GM12891 (cell line): ENCODE measurements at regions not wholly inside any gene's neighbourhood (a gene's known extent, or its start where the extent isn't known, plus 50 kb on each side); places are given as distances from the start of the nearest gene placed in this dataset.

Experiments used
- DNase-seq: peaks from one replicate; pipeline ENCODE4 v3.0.0; 2011; ENCODE audit warnings: low spot score; ENCODE audit not compliant: insufficient read length
- FAIRE-seq: peaks from 2 replicates; lab custom pipeline; 2011; peaks lifted over from hg19 to GRCh38; lab: Jason Lieb, UNC
- PAX5 ChIP-seq: IDR thresholded peaks from 2 replicates; pipeline ENCODE4 v1.6.1; 2011; ENCODE audit warnings: low read length, moderate library complexity, mild to moderate bottlenecking; ENCODE audit not compliant: insufficient read depth, severe bottlenecking
- POLR2A ChIP-seq: IDR thresholded peaks from 2 replicates; pipeline ENCODE4 v1.6.1; 2011; ENCODE audit warnings: low read depth, low read length, control low read depth
- POLR2AphosphoS5 ChIP-seq: IDR thresholded peaks from 2 replicates; pipeline ENCODE4 v1.6.1; 2011; ENCODE audit warnings: low read depth, low read length, control low read depth
- POU2F2 ChIP-seq: IDR thresholded peaks from 2 replicates; pipeline ENCODE4 v1.6.1; 2011; ENCODE audit warnings: low read depth, mild to moderate bottlenecking, control low read depth, low read length, moderate library complexity
- SPI1 ChIP-seq: IDR thresholded peaks from 2 replicates; pipeline ENCODE4 v1.6.1; 2011; ENCODE audit warnings: low read depth, low read length, control low read depth
- TAF1 ChIP-seq: IDR thresholded peaks from 2 replicates; pipeline ENCODE4 v1.6.1; 2011; ENCODE audit warnings: low read depth, low read length, control low read depth

DNA sequence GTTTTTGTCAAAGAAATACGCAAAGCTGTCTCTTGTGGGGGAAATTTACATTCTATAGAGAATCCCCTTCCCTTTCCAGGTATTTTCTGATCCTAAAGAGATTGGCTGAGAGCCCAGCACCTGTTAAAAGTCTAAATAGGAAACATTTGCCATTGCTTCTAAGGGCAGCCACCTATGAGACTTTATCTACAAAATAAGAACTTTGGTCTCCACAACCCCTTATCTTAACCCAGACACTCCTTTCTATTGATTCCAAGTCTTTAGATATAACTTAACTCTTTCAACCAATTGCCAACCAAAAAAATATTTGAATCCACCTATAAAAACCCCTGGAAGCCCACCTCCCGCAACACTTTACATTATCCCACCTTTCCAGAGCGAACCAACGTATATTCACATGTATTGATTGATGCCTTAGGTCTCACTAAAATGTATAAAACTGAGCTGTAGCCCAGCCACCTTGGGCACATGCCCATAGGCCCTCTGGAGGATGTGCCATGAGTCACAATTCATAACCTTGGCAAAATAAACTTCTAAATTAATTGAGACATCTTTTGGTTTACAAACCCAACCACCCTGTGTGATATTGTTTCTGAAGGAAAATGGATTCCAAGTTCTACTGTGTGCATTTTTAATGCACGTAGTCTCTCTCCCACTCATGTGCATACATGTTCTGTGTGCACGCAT is 211.4 kb downstream of the GAS1 start:
- FAIRE-seq: no peak
- TF ChIP-seq SPI1 (no peak), PAX5 (no peak), POLR2AphosphoS5 (no peak), POLR2A (no peak), POU2F2 (no peak)
- no peak for DNase-seq

DNA sequence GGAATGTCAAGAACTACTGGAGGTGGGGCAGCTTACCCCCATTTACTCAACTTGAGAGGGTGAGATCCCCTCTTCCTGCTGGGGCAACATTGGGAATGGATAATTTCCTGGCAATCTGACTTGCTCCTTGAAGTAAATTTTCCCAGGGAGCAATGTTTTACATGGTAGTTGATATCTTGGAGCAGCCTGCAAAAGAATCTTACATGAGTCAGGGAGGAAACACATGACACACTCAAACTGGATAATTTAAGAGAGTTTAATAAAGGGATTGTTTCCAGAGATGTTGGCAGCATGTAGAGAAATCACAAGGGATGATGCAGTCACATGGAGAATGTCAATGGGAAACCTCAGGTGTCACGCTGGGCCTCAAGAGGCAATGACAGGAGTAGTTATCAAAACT is 212.5 kb downstream of the GAS1 start:
- no peak for FAIRE-seq
- no peak for TF ChIP-seq POU2F2
- TF ChIP-seq SPI1: no peak
- no peak for TF ChIP-seq POLR2AphosphoS5
- no peak for TF ChIP-seq POLR2A
- no peak for TF ChIP-seq PAX5
- TF ChIP-seq TAF1: no peak
- no peak for DNase-seq

GRCh38 chr9:86733929-86734328 is 213.4 kb downstream of the GAS1 start:
- TF ChIP-seq POU2F2: no peak
- no peak for TF ChIP-seq POLR2AphosphoS5
- no peak for TF ChIP-seq SPI1
- TF ChIP-seq POLR2A: no peak
- TF ChIP-seq TAF1: no peak
- TF ChIP-seq PAX5: no peak
- FAIRE-seq: no peak
- no peak for DNase-seq

DNA sequence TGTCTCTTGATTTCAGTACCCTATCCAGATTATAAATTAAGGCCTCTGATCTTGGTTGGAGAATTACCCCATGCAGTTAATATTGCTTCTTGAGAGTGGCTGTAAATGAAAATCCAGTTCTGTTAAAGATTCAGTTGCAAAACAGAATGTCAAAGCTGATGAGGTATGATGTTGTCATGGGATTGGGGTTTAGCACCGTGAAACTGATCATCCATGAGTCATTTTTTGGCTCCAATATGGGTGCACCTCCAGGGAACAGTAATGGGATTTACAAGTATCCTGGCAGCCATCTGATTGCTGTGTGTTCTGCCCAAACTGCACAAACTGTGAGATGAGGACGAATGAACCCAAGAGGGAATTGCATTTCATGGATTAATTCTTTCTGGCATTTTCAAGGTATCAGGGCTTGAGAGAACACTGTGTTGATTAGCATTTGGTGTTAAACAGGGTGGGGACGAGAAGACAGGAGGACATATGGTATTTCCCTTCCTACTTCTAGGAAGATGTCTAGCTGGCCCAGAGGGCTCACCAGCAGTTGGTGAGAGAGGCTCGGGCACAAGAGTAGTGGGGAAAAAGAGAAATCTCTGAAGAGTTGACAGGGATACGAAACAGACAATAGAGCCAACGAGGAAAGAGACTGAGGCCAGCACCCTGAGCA is 214.7 kb downstream of the GAS1 start:
- TF ChIP-seq POLR2AphosphoS5 (no peak), SPI1 (no peak), TAF1 (no peak), POU2F2 (no peak), POLR2A (no peak), PAX5 (no peak)
- no peak for FAIRE-seq
- DNase-seq: no peak

DNA sequence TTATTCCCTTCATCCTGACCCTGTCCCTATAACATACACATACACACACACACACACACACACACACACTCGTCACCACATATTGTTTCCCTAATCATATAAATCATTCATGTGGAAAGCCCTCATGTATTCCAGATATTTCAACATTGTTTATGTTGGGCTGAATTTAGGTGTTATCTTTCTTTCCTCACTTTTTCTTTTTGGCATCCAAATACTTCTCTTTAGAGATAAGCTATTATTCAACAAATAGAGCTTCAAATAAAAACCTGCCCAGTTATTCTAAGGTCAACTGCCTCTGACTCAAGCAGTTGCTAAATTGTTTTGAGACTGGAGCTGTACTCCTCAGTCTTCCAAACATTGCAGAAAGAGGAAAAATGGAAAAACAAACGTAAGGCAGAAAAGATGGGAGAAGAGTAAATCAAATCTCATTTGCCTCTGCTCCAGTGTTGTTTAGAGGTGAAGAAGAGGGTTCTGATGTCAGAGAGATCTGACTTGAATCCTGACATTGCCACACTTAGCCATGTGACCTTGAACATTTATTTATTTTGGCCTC is 215.7 kb downstream of the GAS1 start:
- TF ChIP-seq POLR2AphosphoS5: no peak
- TF ChIP-seq POU2F2: no peak
- TF ChIP-seq TAF1: no peak
- DNase-seq (no peak), FAIRE-seq (no peak)

DNA sequence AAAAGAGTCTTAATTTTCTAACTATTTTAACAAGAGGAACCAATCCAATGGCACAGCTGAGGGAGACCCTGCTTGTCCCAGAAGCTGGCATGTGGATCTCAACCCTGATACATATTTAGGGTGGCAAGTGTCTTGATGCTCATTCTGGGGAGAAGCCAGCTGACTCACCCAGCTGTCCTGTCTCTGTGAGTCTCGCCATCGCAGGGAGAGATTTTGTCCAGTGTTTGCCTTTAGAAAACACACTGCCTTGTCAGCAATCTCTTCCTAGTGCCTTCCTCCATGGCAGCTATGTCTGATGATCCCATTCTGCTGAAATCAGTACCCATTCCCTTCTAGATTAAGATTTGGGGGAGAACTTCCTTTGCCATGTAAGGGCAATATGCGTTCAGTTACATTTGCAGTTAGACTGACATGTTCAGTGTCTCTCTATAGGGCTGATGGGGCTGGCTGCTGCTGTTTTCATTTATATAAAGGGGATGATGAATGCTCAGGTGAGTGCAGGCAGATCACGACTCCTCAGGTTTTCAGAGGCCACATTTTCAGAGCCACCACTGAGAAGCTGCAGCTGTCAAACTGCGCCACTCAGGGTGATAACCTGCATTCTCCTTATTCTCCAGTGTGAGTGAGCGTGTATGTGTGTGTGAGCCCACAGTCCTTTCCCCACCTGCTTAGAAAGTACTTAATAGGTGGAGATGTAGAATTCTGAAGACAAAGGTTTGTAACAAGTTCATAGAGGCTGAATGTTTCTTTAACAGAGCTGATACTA is 217.0 kb downstream of the GAS1 start:
- FAIRE-seq: no peak
- no peak for DNase-seq
- TF ChIP-seq PAX5 (no peak), POLR2A (no peak), POU2F2 (no peak), POLR2AphosphoS5 (no peak), TAF1 (no peak), SPI1 (no peak)

- DNase-seq (no peak), FAIRE-seq (no peak)
- TF ChIP-seq POLR2AphosphoS5: no peak
- TF ChIP-seq PAX5: no peak
These were observed 222.8 kb downstream of the GAS1 start for GRCh38 chr9:86724529-86724928.

DNA sequence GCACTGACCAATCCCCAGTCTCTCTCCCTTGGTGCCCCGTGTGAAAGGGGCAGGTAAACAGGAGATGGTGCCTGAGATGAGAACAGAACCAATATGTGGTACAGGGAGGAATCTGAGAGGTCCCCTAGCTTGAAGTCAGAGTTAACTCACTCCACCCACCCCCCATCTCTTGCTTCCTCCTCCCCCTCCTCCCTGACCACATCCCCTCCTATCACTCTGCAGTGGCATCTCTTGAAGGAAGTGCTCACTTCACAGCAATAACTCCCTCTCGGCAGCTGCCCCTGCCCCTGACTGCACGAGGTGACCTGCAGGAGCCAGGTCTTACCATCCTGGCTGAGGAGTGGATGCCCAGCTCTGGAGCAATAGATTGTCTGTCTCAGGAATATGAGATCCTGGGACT is 224.0 kb downstream of the GAS1 start:
- DNase-seq (no peak), FAIRE-seq (no peak)
- TF ChIP-seq POU2F2: no peak
- TF ChIP-seq PAX5: no peak
- no peak for TF ChIP-seq POLR2AphosphoS5
- no peak for TF ChIP-seq TAF1
- TF ChIP-seq SPI1: no peak
- no peak for TF ChIP-seq POLR2A

- TF ChIP-seq POLR2AphosphoS5 (no peak), POLR2A (no peak), POU2F2 (no peak), SPI1 (no peak), TAF1 (no peak), PAX5 (no peak)
- DNase-seq (no peak), FAIRE-seq (no peak)
These were observed 224.6 kb downstream of the GAS1 start for GRCh38 chr9:86722706-86723075.
